B cell (primary cell): ENCODE measurements at regions not wholly inside any gene's neighbourhood (a gene's known extent, or its start where the extent isn't known, plus 50 kb on each side); places are given as distances from the start of the nearest gene placed in this dataset.

Experiments
- ATAC-seq: fragments of 200-7000 bp; cut with Tn5 transposase; one replicate; pipeline ENCODE4 v1.10.0; 2021; ENCODE audit warnings: low read depth, mild to moderate bottlenecking, moderate number of reproducible peaks, moderate library complexity
- CTCF ChIA-PET: fragments of 350-600 bp; sonication (Branson Sonifier 250); formaldehyde crosslinking; loops from one replicate; lab custom pipeline; 2021; ENCODE audit warnings: antibody characterized with exemption, inconsistent platforms; lab: Charles Lee
- POLR2A ChIA-PET: fragments of 350-600 bp; sonication (Branson Sonifier 250); formaldehyde crosslinking; loops from one replicate; lab custom pipeline; 2021; ENCODE audit warnings: antibody characterized with exemption; lab: Charles Lee
- DNase-seq: peaks from one replicate; pipeline ENCODE4 v3.0.0; 2013
- H2AFZ ChIP-seq: 2 replicates; pipeline ENCODE4 v1.6.1; 2012; ENCODE audit warnings: mild to moderate bottlenecking, low read depth, low read length; ENCODE audit not compliant: insufficient read depth, poor library complexity, severe bottlenecking
- H3K27ac ChIP-seq, 2 donors: 1 replicate in 1 of 2; 2 replicates in 1 of 2; pipeline ENCODE4 v1.5.1; 2012 to 2013; ENCODE audit warnings: low read length in 2 of 2, mild to moderate bottlenecking in 2 of 2, moderate library complexity in 1 of 2
- H3K27me3 ChIP-seq, 4 experiments: fragments of 200-600 bp in 1 of 4; sonication (generic) in 1 of 4; replicated peaks in 1 of 4; 1 replicate in 2 of 4; 2 replicates in 2 of 4; pipeline versions ENCODE4 v1.6.1 to v1.7.0; 2013 to 2016; ENCODE audit warnings: low read length in 3 of 4, mild to moderate bottlenecking in 2 of 4, mixed read lengths in 1 of 4, moderate library complexity in 1 of 4; ENCODE audit not compliant: insufficient read depth in 4 of 4, control insufficient read depth in 3 of 4; ENCODE audit errors: control extremely low read depth in 1 of 4
- H3K36me3 ChIP-seq, 2 experiments: replicated peaks in 1 of 2; 1 replicate in 1 of 2; 2 replicates in 1 of 2; pipeline versions ENCODE4 v1.6.1 to v1.7.1; 2013; ENCODE audit warnings: low read length in 1 of 2; ENCODE audit not compliant: insufficient read depth in 2 of 2, control insufficient read depth in 1 of 2; ENCODE audit errors: control extremely low read depth in 1 of 2, extremely low read depth in 1 of 2
- H3K4me1 ChIP-seq, 2 donors: fragments of 200-600 bp in 1 of 2; sonication (generic) in 1 of 2; 1 replicate in 1 of 2; 2 replicates in 1 of 2; pipeline versions ENCODE4 v1.5.1 to v1.6.1; 2013 to 2017; ENCODE audit warnings: low read length in 2 of 2; ENCODE audit not compliant: control insufficient read depth in 2 of 2, insufficient read depth in 2 of 2
- H3K4me2 ChIP-seq: replicated peaks from 2 replicates; pipeline ENCODE3; 2012; ENCODE audit warnings: mild to moderate bottlenecking, low read depth, low read length; ENCODE audit not compliant: poor library complexity, severe bottlenecking
- H3K4me3 ChIP-seq, 5 experiments: fragments of 200-600 bp in 1 of 5; sonication (generic) in 1 of 5; 1 replicate in 3 of 5; 2 replicates in 2 of 5; pipeline versions ENCODE4 v1.5.1 to v1.7.0; 2011 to 2016; ENCODE audit warnings: low read length in 4 of 5, mild to moderate bottlenecking in 4 of 5, low read depth in 2 of 5, control low read depth in 1 of 5, moderate library complexity in 1 of 5; ENCODE audit not compliant: insufficient read depth in 1 of 5; ENCODE audit errors: control extremely low read depth in 1 of 5, extremely low read depth in 1 of 5
- H3K79me2 ChIP-seq: fragments of 200-600 bp; sonication (generic); one replicate; pipeline ENCODE4 v1.6.0; 2016; ENCODE audit warnings: low read length; ENCODE audit not compliant: control insufficient read depth, insufficient read depth
- H3K9ac ChIP-seq: fragments of 200-600 bp; sonication (generic); 2 replicates; pipeline ENCODE4 v1.6.1; 2017; ENCODE audit warnings: mild to moderate bottlenecking, low read length, moderate library complexity
- H3K9me3 ChIP-seq, 3 donors: one replicate each; pipeline versions ENCODE4 v1.6.1 to v1.7.1; 2013; ENCODE audit warnings: low read length in 2 of 3; ENCODE audit not compliant: control insufficient read depth in 2 of 3, insufficient read depth in 1 of 3; ENCODE audit errors: control extremely low read depth in 1 of 3
- H4K20me1 ChIP-seq: 2 replicates; pipeline ENCODE4 v1.6.0; 2012; ENCODE audit warnings: mild to moderate bottlenecking, low read length; ENCODE audit not compliant: insufficient read depth, control insufficient read depth, poor library complexity, severe bottlenecking
- H3K27ac Mint-ChIP-seq: one replicate; pipeline ENCODE4 v1.8.0; 2021; ENCODE audit warnings: mixed read lengths
- H3K27me3 Mint-ChIP-seq: one replicate; pipeline ENCODE4 v1.8.0; 2021; ENCODE audit warnings: mixed read lengths
- H3K4me1 Mint-ChIP-seq: one replicate; pipeline ENCODE4 v1.8.0; 2021; ENCODE audit warnings: mixed read lengths
- H3K4me3 Mint-ChIP-seq: one replicate; pipeline ENCODE4 v1.8.0; 2021; ENCODE audit warnings: mixed read lengths
- H3K9me3 Mint-ChIP-seq: one replicate; pipeline ENCODE4 v1.8.0; 2022; ENCODE audit warnings: mixed read lengths; ENCODE audit not compliant: insufficient read depth
- CTCF ChIP-seq: fragments of 200-600 bp; IDR thresholded peaks from one replicate; pipeline ENCODE4 v1.8.0; 2022; ENCODE audit warnings: antibody characterized with exemption, mild to moderate bottlenecking
- EZH2 ChIP-seq: IDR thresholded peaks from 2 replicates; pipeline ENCODE4 v1.6.1; 2012; ENCODE audit warnings: borderline replicate concordance, low read depth, mild to moderate bottlenecking, moderate library complexity, low read length; ENCODE audit not compliant: insufficient read depth, poor library complexity, severe bottlenecking
- WGBS: methylation state at CpG from one replicate; pipeline ENCODE4 v1.1.5; 2013; ENCODE audit warnings: missing lambda C conversion rate; ENCODE audit not compliant: insufficient coverage; 5-methylcytosine and 5-hydroxymethylcytosine counted together
- intact Hi-C: fragments of 100-400 bp; cut with micrococcal nuclease; formaldehyde crosslinking; loops from one replicate; pipeline ENCODE4 v1.10.0; 2022

GRCh38 chr1:60906039-60906438 is 176.3 kb upstream of the NFIA start:
- Mint-ChIP-seq H3K27me3 (no peaks in the 10 kb centered on the region), H3K4me1 (no peaks in the 10 kb centered on the region)
- CTCF ChIA-PET: no interaction called here

More at GRCh38 chr1:60906039-60906438, 176.3 kb upstream of the NFIA start:
- WGBS: 94% methylated on average over 2 of the region's 2 CpGs
- Mint-ChIP-seq H3K4me3 (no peak overlapping the region), H3K27ac (no peak overlapping the region), H3K9me3 (peaks cover 3% of the 10 kb centered on the region)
- H3K4me2 ChIP-seq: no peak overlapping the region
- no peak overlapping the region for H3K27ac ChIP-seq
- intact Hi-C loops: no loop called here
- TF ChIP-seq EZH2: no peak
- no peak for TF ChIP-seq CTCF
- H3K9me3 ChIP-seq: no peaks in the 10 kb centered on the region
- ATAC-seq (no peak), DNase-seq (no peak)
- no peaks in the 10 kb centered on the region for H4K20me1 ChIP-seq
- no peaks in the 10 kb centered on the region for H3K36me3 ChIP-seq
- H3K4me1 ChIP-seq: no peaks in the 10 kb centered on the region
- H3K4me3 ChIP-seq: no peak overlapping the region
- POLR2A ChIA-PET: no interaction called here
- no peaks in the 10 kb centered on the region for H3K27me3 ChIP-seq
- H3K79me2 ChIP-seq: no peaks in the 10 kb centered on the region
- H2AFZ ChIP-seq: no peak overlapping the region
- H3K9ac ChIP-seq: no peak overlapping the region
